ENCODE measurements at regions not wholly inside any gene's neighbourhood (a gene's known extent, or its start where the extent isn't known, plus 50 kb on each side); places are given as distances from the start of the nearest gene placed in this dataset.

DNA sequence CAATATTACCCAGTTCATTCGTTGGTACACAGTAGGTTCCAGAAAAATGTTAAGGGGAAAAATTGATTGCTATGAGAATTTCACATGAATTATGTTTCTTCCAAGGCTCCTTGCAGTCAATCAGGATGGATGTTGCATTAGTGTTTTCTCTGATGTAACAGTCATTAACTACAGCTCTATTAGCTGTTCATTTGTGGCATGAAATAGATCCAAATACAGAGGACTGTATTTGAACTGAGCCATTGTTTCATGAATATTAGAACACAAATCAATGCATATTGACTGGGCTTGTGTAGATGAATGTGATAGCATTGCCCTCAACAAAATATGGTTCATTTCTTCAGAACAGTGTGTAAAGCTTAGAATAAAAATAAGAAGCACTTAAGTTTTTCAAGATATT, 203.0 kb upstream of the SGO1 start:
- TF ChIP-seq, protein P1, sequence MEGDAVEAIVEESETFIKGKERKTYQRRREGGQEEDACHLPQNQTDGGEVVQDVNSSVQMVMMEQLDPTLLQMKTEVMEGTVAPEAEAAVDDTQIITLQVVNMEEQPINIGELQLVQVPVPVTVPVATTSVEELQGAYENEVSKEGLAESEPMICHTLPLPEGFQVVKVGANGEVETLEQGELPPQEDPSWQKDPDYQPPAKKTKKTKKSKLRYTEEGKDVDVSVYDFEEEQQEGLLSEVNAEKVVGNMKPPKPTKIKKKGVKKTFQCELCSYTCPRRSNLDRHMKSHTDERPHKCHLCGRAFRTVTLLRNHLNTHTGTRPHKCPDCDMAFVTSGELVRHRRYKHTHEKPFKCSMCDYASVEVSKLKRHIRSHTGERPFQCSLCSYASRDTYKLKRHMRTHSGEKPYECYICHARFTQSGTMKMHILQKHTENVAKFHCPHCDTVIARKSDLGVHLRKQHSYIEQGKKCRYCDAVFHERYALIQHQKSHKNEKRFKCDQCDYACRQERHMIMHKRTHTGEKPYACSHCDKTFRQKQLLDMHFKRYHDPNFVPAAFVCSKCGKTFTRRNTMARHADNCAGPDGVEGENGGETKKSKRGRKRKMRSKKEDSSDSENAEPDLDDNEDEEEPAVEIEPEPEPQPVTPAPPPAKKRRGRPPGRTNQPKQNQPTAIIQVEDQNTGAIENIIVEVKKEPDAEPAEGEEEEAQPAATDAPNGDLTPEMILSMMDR (IDR thresholded peaks at IDR 0.05; ENCODE audit: control extremely low read depth in 1 of 3, insufficient read depth in 1 of 3, low read depth in 1 of 3, low read length in 3 of 3): no peak
- TF ChIP-seq CEBPB (IDR thresholded peaks at IDR 0.05; ENCODE audit: low read depth, low read length) (no peak), ZNF274 (IDR thresholded peaks at IDR 0.05; ENCODE audit: borderline replicate concordance, extremely low read depth, low read length) (no peak), EZH2 (IDR thresholded peaks at IDR 0.05; ENCODE audit: low read depth, low read length, severe bottlenecking) (no peak), SP1 (IDR thresholded peaks at IDR 0.05; ENCODE audit: low read depth, low read length) (no peak), POLR2A (IDR thresholded peaks at IDR 0.05; ENCODE audit: control extremely low read depth in 1 of 2, low read depth in 2 of 2, low read length in 2 of 2) (no peak), EP300 (IDR thresholded peaks at IDR 0.05; ENCODE audit: borderline replicate concordance in 1 of 2, low read depth in 2 of 2, low read length in 2 of 2) (no peak), TEAD4 (IDR thresholded peaks at IDR 0.05; ENCODE audit: low read depth, low read length) (no peak), JUND (IDR thresholded peaks at IDR 0.05; ENCODE audit: low read length) (no peak), TAF7 (optimal IDR thresholded peaks at IDR 0.05; ENCODE audit: borderline replicate concordance, low read depth, low read length) (no peak), BACH1 (IDR thresholded peaks at IDR 0.05; ENCODE audit: low read length) (no peak), NRF1 (IDR thresholded peaks at IDR 0.05; ENCODE audit: low read depth, low read length) (no peak), BCL11A (IDR thresholded peaks at IDR 0.05; ENCODE audit: low read depth in 2 of 2, low read length in 2 of 2) (no peak)
